Skeletal muscle cell (primary cell): ENCODE measurements at regions not wholly inside any gene's neighbourhood (a gene's known extent, or its start where the extent isn't known, plus 50 kb on each side); places are given as distances from the start of the nearest gene placed in this dataset.

Experiments
- DNase-seq: peaks from one replicate; pipeline ENCODE4 v3.0.0-alpha.2; 2010; ENCODE audit warnings: low read depth
- H3K4me3 ChIP-seq: 2 replicates; pipeline ENCODE4 v1.5.1; 2011; ENCODE audit warnings: low read depth, mild to moderate bottlenecking, control low read depth, low read length, moderate library complexity

DNA sequence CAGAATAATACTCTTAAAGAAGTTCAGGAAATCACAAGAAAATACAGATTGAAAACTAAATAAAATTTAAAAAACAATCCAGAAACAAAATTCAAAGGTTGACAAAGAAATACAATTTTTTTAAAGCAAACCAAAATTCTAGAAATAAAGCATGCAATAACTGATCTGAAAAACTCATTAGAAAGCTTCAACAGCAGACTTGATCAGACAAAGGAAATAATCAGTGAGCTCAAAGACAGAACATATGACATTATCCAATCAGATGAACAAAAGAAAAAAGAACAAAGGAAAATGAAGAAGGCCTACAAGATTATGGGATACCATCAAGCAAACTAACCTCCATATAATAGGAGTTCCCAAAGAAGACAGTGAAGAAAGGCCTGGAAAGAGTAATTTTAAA lies 336.8 kb downstream of the RSL24D1 start:
- no peak for DNase-seq
- H3K4me3 ChIP-seq = no peak overlapping the region

DNA sequence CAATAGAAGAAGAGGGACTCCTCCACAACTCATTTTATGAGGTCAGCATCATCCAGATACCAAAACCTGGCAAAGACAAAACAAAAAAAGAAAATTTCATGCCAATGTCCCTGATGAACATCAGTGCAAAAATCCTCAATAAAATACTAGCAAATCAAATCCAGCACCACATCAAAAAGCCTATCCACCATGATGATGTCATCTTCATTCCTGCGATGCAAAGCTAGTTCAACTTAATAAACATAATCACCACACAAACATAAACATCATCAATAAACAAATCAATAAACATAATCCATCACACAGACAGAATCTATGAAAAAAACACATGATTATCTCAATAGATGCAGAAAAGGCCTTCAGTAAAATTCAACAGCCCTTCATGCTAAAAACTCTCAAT lies 342.1 kb downstream of the RSL24D1 start:
- H3K4me3 ChIP-seq = no peak overlapping the region
- no peak for DNase-seq

DNA sequence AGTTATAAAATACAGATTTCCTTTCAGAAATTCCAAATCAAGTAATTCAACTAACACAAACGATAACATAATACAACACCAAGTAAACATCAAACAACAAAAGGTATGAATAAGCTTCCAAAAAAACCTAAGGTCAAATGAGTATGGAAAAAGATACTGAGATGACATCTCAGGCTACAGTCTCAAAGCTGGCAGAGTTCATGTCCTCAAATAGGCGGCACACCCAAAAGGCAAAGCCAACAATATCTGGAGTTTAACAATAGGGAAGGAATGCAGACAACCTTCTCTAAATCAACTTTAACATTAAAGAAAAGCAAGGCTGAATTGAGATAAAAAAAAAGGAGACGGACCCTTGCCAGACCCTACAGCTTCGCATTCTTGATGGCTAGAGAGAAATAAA lies 346.6 kb downstream of the RSL24D1 start:
- H3K4me3 ChIP-seq = no peak overlapping the region

DNA sequence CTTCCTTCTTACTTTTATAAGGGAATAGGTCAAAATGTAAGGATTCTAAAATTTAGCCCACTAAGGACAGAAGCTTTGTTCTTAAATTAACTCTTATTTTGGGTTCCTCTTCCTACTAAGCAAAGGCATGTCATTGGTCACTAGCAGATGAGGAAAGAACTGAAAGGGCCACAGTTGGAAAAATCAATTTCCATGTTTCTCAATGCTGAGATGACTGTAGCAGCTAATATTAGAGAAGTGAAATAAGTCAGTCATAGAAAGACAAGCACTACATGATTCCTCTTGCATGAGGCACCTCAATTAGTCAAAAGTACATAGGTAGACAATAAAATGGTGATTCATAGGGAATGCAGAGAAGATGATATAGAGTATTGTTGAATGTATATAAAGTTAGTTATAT lies 353.7 kb downstream of the RSL24D1 start:
- H3K4me3 ChIP-seq = no peak overlapping the region
- no peak for DNase-seq

More for the DNA sequence above, 346.6 kb downstream of the RSL24D1 start:
- no peak for DNase-seq

DNA sequence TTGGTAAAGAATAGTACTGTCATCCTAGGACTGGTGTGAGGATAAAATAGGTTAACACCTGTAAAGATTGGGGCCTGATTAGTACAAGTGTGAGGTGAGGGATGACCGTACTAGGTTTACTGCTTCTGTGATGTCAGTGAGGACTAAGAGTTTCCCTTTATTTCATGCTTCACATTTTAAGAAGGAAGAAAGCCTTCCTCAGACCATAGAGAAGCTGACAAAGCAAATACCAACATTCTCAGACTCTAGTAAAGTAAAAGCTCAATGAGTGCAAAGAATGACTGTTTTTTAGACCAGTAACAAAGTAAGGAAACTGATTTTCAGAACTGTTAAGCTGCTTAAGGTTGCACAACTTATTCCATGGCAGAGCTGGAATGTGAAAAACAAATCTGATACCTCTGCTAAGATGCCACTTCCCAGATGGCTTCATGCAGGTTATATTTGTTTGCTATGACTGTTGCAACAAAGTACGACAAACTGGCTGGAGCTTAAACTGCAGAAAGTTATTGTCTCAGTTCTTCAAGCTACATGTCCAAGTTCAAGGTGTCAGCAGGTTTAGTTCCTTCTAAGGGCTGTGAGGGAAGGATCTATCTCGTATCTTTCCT lies 354.9 kb downstream of the RSL24D1 start:
- H3K4me3 ChIP-seq = no peak overlapping the region
- DNase-seq = no peak

DNA sequence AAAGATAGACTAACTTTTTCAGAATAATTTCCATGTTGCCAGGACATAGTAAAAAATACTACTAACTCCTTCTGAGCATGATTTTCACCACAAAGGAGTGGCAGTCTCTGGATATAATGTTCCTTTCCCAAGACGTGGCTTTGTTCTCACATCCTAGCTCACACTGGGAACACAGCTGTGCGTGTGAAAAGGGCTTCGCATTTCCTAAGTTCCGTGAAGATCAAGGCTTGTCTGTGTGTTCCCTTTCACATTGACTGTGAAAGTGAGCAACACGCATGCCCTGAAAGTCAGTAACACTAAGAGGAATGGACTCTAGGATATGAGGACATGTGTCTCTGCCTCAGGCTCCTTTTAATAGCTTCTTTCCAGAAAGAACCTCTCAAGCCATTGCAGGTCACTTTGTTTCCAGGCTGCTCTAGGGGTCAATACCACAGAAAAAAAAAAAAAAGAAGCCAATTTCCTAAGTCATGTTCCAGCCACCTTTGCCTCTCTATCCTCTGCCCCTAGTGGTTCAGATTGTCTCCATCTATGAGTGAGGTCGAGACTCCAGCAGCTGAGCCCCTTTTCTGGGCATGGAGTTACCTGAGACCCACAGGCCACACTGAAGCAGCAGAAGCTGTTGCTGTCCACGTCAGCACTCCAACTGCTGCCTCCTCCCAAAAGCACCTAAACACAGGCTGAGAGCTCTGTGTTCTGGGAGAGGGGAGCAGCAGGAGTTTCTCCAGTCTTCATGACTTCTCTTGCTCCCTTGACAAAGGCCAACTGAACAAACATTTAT lies 355.9 kb downstream of the RSL24D1 start:
- no peak overlapping the region for H3K4me3 ChIP-seq
- no peak for DNase-seq

DNA sequence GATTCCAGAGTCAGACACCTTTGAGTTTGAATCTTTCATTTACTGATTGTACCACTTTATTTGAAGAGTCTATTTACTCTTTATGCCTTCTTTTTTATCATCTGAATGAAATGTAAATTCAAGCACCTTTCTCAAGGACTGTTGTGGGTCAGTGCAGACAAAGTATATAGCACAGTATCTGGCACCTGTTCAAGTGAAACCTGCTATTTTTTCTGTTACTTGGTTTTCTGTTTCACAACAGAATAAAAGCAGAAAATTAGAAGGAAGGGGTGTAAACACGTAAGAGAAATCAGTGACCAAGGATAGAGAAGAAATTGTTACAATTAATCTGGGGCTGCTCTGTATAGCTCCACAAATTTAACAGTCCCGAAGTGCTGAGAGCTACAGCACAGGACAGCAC lies 357.4 kb downstream of the RSL24D1 start:
- H3K4me3 ChIP-seq = no peak overlapping the region
- no peak for DNase-seq

DNA sequence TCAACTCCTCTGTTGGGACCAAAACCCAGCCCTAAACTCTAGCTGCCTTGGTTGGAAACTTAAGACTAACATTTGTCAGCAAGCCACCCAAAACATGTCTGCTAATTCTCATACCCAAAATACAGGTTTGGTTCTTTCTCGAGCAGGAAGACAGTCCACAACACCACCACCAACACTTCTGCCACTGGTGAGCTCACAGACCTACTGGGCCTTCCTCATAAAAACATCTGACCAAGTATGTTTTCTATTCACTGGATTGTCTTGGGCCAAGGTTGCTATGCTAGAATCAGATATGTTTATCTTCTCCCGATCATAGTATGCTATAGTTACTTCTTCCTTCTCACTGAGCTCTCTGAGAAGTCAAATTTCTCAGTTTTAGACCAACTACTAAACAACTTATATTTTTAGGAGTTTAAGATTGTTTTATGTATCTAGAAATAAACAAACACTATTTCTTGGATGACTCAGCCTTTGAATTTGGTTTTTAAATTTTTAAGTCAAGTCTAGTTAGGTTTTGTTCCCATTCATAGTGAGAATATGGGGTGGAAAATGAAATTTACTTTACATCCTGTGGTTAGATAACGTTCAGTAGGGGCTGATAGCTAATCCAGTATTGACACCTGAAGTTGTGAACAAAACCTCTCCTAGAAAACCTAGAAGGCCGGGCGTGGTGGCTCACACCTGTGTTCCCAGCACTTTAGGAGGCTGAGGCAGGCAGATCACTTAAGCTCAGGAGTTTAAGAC lies 360.5 kb downstream of the RSL24D1 start:
- DNase-seq = no peak
- no peak overlapping the region for H3K4me3 ChIP-seq

DNA sequence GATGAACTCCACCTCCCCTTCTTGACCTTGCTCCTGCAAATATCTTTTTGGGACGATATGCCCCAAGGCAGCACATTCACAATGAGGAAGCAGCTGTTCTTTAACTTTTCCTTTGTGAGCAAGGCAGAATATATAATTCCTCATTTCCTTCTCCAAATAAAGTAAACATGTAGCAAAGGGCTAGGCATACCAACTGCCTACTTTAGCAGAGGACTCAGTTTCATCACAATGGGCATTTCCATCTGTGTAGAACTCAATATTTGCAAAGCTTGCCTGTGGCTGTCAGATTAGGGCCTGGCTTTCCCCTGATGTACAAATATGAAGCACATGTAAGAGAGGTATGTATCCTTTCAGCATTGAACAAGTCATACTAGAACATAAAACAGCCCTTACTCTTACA lies 366.9 kb downstream of the RSL24D1 start:
- H3K4me3 ChIP-seq = no peak overlapping the region
- no peak for DNase-seq

DNA sequence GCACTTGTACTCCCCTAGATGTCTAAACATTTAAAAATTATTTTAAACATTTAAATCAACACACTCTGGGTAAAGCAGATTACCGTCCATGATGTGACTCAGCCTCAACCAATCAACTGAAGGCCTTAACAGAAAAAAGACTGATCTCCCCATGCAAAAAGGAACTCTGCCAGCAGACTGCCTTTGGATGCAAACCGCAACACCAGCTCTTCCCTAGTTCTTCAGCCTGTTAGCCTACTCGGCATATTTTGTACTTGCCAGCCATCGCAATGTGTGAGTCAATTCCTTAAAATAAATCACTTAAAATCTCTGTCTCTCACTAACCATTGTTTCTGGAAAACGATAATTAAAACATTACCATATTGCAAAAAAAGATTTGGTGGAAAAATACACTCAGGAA lies 375.9 kb downstream of the RSL24D1 start:
- no peak overlapping the region for H3K4me3 ChIP-seq
- no peak for DNase-seq

DNA sequence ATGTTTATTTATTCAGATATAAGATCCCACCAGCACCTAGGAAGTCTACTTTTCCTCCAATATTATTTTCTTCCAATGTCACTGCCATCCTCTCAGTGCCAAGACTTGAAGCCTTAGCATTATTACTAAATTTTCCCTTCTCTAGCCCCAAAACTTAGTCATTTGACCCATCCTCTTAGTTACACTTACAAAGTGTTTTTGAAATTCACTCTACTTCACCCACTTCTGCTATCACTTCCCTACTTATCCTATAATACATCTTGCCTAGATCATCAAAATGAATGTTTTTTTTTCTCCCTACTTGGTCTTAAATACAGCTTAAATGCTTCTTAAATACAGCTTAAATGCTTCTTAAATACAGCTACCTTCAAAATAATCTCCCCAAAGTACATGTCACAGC lies 376.6 kb downstream of the RSL24D1 start:
- H3K4me3 ChIP-seq = no peak overlapping the region
- DNase-seq = no peak

DNA sequence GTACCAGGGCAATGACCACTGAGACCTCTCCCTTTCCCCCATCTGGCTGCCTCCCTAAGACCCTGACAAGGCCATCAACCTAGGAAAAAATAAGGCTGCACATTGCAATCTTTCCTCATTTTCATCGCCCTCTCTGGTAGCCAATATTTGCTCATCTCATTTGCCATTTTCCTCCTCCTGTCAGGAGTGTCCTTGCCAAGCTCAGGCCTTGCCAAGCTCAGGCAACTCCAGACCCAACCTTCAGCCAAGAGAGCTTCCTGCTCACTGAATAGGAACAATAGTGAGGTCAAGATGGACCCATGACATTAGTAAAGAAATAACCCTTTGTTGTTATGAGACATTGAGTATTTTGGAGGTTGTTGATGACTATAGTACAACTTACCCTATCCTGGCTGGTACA lies 380.3 kb downstream of the RSL24D1 start:
- H3K4me3 ChIP-seq = no peak overlapping the region

DNA sequence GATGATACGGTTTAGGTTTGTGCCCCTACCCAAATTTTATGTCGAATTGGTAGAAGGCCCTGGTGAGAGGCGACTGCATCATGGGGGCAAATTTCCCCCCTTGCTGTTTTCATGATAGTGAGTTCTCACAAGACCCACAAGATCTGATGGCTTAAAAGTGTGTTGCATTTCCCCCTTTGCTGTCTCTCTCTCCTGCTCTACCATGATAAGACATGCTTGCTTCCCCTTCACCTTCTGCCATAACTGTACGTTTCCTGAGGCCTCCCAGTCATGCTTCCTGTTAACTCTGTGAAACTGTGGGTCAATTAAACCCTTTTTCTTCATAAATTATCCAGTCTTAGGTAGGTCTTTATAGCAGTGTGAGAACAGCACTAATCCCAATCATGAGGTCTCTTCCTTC lies 381.2 kb downstream of the RSL24D1 start:
- no peak for DNase-seq
- no peak overlapping the region for H3K4me3 ChIP-seq

More for the DNA sequence above, 380.3 kb downstream of the RSL24D1 start:
- DNase-seq = no peak

DNA sequence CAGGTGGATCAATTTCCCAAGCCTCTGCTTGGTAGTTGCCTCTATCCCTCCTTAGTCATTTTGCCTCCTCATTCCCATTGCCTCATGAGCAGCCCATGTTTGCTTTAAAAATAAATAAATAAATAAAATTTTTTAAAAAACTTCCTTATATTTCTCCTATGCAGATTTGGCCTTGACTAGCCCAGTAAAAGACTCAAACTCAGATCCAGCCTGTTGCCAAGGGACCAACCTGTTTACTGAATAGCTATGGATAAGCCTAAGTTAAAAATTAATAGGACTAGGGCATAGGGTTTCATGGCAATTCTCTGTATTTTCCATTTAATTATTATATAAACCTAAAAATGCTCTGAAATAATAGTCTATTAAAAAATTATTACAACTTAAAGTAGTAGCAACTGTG lies 384.4 kb downstream of the RSL24D1 start:
- no peak for DNase-seq

DNA sequence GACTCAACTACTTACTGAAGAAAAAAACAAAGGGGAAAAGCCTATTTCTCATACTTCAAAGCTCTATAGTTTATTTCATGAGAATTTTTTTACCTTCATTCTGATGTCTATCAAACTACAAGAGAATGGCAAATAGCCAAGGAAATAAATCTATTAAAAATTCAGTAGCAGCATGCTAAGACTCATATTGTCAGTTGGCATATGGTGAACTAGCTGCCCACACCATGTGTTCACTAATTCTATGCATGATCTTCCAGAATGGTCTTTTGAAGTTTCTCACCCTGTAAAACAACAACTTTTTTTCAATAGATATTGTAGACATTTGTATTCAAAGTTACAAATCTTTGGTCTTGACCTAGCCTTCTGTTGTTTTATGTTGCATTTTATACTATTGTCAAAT lies 386.2 kb downstream of the RSL24D1 start:
- no peak for DNase-seq
- H3K4me3 ChIP-seq = no peak overlapping the region

More for the DNA sequence above, 384.4 kb downstream of the RSL24D1 start:
- no peak overlapping the region for H3K4me3 ChIP-seq

DNA sequence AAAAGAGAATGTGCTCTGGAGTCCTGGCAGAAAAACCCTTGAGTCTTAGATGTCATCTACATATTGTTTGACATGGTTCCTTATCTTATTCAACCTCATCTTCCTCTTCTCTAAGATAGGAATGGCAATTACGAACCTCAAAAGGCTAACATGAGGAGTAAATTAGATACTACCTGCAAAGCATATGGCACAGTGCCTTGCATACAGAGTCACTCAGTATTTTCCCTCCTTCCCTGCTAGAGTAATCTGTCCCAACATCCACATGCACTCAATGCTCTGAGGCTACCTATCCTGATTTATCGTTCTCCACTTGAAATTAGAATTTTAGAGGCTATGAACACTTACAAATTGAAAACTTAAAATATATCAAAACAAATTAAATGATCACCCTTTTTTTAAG lies 386.7 kb downstream of the RSL24D1 start:
- no peak overlapping the region for H3K4me3 ChIP-seq
- no peak for DNase-seq

DNA sequence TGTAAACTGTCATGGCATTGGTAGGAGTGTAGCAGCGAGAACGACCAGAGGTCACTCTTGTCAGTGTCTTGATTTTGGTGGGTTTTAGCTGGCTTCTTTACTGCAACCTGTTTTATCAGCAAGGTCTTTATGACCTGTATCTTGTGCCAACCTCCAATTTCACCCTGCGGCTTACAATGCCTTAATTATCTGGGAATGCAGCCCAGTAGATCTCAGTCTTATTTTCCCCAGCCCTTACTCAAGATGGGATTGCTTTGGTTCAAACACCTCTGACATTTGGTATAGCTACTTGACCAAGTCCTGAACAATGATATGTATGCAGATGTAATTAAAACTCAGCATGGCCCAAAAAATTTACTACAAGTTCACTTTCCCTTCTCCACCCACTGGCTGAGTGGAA lies 388.4 kb downstream of the RSL24D1 start:
- DNase-seq = no peak
- H3K4me3 ChIP-seq = no peak overlapping the region

DNA sequence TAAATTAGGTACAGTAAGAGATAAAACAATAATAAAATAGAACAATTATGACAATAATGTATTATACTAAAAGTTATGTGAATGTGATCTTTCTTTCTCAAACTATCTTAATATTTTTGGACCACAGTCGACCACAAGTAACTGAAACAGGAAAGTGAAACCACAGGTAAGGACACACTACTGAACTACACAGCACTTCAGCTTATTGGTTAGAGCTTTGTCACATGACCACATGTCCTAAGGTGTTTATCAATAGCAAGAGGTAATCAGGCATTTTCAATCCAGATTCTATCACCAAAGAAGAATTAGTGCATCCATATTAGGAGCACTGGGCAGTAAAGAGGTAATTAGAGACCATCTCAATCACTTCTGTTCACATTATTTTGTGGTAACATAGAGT lies 392.8 kb downstream of the RSL24D1 start:
- no peak for DNase-seq

DNA sequence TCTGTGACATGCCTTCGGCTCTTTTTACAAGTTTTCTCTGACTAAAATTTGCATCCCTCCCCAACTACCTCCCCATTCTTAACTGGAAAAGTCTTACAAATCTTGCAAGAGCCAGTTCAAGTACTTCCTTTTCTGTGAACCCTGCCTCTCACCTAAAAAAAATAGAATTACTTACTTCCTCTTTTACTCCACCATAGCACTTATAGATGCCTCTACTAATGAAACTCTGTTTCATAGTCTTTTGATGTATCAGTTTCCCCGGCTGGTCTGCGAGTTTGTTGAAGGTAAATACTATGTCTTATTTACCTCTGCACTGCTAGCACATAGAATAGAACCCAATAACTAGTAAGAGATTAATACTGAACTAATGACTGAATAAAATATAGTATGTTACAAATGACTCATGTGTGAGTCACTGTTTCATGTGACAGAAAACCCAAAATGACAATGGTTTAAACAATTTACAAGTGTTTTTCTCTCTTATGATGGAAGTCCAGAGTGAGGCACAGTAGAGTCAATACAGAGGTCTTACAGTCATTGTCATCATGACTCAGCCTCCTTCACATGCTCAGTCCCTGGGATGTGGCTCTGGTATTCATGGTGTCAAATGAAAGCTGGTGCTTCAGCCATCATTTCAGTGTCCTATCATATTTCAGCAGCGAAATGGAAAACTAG lies 393.5 kb downstream of the RSL24D1 start:
- peak; percentile 1 for DNase-seq
- no peak overlapping the region for H3K4me3 ChIP-seq

More for the DNA sequence above, 392.8 kb downstream of the RSL24D1 start:
- H3K4me3 ChIP-seq = no peak overlapping the region

DNA sequence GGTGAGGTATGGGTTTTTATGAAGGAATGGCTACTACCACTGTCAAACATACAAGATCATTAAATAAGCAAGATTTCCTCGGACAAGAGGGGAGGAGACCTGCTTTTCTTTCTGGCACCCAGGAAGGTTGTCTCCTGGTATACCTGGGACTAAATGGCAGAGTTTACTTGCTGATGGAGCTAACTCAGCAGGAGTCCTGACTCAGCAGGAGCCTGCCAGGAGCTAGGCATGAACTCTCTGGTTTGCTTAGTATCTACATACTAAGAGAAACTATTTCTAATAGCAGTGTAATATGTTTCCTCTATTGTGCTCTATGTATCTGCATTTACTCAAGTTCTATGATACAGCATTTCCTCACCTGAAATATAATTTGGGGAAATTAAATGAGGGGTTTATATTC lies 404.2 kb downstream of the RSL24D1 start:
- H3K4me3 ChIP-seq = no peak overlapping the region
- DNase-seq = no peak
